CD4-positive, alpha-beta T cell treated with Interleukin-10 for 1 hour (primary cell): ENCODE measurements at regions not wholly inside any gene's neighbourhood (a gene's known extent, or its start where the extent isn't known, plus 50 kb on each side); places are given as distances from the start of the nearest gene placed in this dataset.
"Not testable (repeated sequence)": the region's sequence is repeated elsewhere in the genome, so short reads cannot be mapped to it uniquely, and the experiment has no call there.

ENCODE experiments used
- DNase-seq: peaks from one replicate; pipeline ENCODE4 v3.0.0-alpha.2; 2020

GRCh38 chr22:46026899-46027210, 49.9 kb upstream of the WNT7B start:
- DNase-seq: no peak

- DNase-seq: peak; percentile 15
Measured at GRCh38 chr22:46027211-46028105, 50.5 kb upstream of the WNT7B start.

GRCh38 chr22:46028106-46028991, 51.4 kb upstream of the WNT7B start:
- no peak for DNase-seq

- no peak for DNase-seq
Measured at GRCh38 chr22:46029036-46029435, 52.1 kb upstream of the WNT7B start.

GRCh38 chr22:46029574-46030200, 52.7 kb upstream of the WNT7B start:
- no peak for DNase-seq

GRCh38 chr22:46030231-46030880, 53.4 kb upstream of the WNT7B start:
- no peak for DNase-seq

GRCh38 chr22:46031066-46031465, 54.1 kb upstream of the WNT7B start:
- no peak for DNase-seq

GRCh38 chr22:46031557-46031956, 54.6 kb upstream of the WNT7B start:
- DNase-seq: no peak

- no peak for DNase-seq
Measured at GRCh38 chr22:46031965-46032851, 55.2 kb upstream of the WNT7B start.

GRCh38 chr22:46033256-46034200, 56.6 kb upstream of the WNT7B start:
- DNase-seq: no peak

- not testable (repeated sequence) for DNase-seq
Measured at GRCh38 chr22:46034480-46034879, 57.5 kb upstream of the WNT7B start.

- no peak for DNase-seq
Measured at GRCh38 chr22:46035380-46035741, 58.4 kb upstream of the WNT7B start.

- DNase-seq: peak; percentile 100
Measured at GRCh38 chr22:46035742-46036557, 59.0 kb upstream of the WNT7B start.

- DNase-seq: peak; percentile 72
Measured at GRCh38 chr22:46036558-46037408, 59.8 kb upstream of the WNT7B start.

GRCh38 chr22:46038174-46038487, 61.2 kb upstream of the WNT7B start:
- no peak for DNase-seq

- no peak for DNase-seq
Measured at GRCh38 chr22:46038516-46039430, 61.8 kb upstream of the WNT7B start.

GRCh38 chr22:46039535-46039934, 62.6 kb upstream of the WNT7B start:
- DNase-seq: no peak
